ENCODE measurements at regions not wholly inside any gene's neighbourhood (a gene's known extent, or its start where the extent isn't known, plus 50 kb on each side); places are given as distances from the start of the nearest gene placed in this dataset.

DNA sequence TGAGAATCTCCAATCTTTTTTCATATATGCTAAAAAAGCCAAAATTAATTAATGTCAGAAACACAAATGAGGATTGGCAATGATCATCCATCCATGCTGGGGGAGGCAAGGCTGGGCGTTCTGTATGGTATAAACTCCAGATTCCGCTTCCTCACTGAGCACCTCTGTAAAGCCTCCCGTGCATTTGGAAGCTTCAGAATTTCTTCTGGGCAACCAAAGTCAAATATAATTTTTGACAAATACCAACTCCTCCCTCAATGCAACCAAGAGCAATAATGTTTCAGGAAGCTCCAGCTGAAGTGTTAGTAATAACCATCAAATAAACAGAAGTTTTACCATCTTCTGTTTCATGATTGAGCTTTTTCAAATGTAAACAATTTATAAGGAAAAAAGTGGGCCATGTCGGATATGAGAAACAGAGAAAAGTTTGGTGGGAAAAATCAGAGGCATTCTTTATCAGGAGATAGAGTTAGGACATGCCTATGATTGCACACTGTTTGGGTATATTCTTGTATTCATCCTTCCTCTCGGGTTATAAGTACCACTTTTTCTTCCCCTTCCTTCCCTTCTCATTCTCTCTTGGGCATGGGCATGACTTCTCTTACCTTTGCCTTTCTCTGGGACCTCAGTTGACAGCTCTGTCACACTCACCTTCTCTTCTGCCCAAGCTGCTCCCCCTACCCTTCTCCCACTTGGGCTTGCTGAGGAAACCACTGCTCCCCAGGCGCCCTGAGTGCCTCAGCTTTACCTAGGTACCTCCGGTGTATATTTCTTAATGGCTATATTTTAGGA lies 149.5 kb upstream of the ZEB2 start:
- Histone ChIP-seq H3K36me3 (no peaks in the 10 kb centered on the region), H3K4me1 (no peaks in the 10 kb centered on the region), H3K4me3 (no peak overlapping the region), H3K27ac (no peak overlapping the region), H3K9me3 (no peaks in the 10 kb centered on the region), H3K27me3 (no peaks in the 10 kb centered on the region)
- no peak for ATAC-seq
- 83 to 93% methylated on average over 7 of the region's 7 CpGs for WGBS, 2 donors (ENCODE audit: low coverage in 1 of 2)
- TF ChIP-seq, protein P1, sequence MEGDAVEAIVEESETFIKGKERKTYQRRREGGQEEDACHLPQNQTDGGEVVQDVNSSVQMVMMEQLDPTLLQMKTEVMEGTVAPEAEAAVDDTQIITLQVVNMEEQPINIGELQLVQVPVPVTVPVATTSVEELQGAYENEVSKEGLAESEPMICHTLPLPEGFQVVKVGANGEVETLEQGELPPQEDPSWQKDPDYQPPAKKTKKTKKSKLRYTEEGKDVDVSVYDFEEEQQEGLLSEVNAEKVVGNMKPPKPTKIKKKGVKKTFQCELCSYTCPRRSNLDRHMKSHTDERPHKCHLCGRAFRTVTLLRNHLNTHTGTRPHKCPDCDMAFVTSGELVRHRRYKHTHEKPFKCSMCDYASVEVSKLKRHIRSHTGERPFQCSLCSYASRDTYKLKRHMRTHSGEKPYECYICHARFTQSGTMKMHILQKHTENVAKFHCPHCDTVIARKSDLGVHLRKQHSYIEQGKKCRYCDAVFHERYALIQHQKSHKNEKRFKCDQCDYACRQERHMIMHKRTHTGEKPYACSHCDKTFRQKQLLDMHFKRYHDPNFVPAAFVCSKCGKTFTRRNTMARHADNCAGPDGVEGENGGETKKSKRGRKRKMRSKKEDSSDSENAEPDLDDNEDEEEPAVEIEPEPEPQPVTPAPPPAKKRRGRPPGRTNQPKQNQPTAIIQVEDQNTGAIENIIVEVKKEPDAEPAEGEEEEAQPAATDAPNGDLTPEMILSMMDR (IDR thresholded peaks at IDR 0.05): no peak
- TF ChIP-seq EP300 (IDR thresholded peaks at IDR 0.05) (no peak), POLR2AphosphoS5 (IDR thresholded peaks at IDR 0.05) (no peak), POLR2A (IDR thresholded peaks at IDR 0.05) (no peak)

DNA sequence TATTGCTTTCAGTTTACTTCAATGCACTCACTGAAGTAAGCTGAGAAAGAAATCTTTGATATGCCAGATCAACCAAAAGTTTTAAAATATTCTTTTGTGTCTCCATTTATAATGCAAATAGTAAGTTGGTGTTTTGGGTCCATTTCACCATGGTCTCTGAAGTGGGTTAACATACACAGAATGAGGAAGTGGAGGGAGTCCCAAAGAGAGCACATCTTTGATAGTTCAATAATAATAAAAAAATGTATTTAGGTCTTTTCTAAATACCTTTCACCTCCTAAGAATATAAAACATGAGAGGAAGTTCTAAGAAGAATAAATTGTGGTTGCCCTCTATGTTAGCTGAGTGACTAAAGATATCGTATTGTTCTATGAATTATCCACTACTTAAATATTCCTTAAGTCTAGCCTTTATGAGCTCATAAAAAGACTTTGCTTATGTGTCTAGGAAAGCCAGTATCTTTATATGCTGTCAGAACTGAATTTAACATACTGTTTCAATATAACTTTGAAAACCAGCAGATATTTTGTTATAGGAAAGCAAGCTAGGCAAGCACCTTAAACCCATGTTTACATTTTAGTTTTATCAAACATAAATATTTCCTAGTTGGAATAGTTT lies 148.7 kb upstream of the ZEB2 start:
- H3K4me3 ChIP-seq: no peak overlapping the region
- H3K4me1 ChIP-seq: no peaks in the 10 kb centered on the region
- no peaks in the 10 kb centered on the region for H3K36me3 ChIP-seq
- WGBS, 2 donors (ENCODE audit: low coverage in 1 of 2): 86 to 89% methylated on average over 1 of the region's 1 CpG
- no peak for TF ChIP-seq POLR2A (IDR thresholded peaks at IDR 0.05)
- TF ChIP-seq EP300 (IDR thresholded peaks at IDR 0.05): no peak
- no peak for TF ChIP-seq POLR2AphosphoS5 (IDR thresholded peaks at IDR 0.05)
- TF ChIP-seq, protein P1 (IDR thresholded peaks at IDR 0.05): no peak
- ATAC-seq: no peak
- H3K9me3 ChIP-seq: no peaks in the 10 kb centered on the region
- no peak overlapping the region for H3K27ac ChIP-seq
- H3K27me3 ChIP-seq: no peaks in the 10 kb centered on the region

DNA sequence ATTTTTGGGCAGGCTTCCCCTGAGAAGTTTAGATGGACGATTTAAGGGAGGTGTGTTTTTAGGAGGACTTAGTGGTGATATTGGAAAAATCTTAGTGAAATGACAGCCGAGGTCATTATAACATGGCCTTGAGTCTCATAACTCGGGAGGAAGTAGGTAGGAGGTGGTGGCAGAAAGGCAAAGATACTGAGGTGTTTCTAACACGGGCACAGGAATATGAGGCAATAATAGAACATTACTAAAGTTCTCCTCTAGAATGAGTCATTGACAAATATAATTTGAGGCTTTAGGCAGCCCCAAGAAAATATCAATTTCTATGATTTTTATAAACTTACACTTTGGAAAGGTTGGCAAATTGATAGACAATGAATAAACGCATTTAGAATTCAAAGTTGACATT lies 146.1 kb upstream of the ZEB2 start:
- 74 to 86% methylated on average over 4 to 5 of the region's 5 CpGs for WGBS, 2 donors (ENCODE audit: low coverage in 1 of 2)
- no peaks in the 10 kb centered on the region for H3K4me1 ChIP-seq
- H3K4me3 ChIP-seq: no peak overlapping the region
- H3K9me3 ChIP-seq: no peaks in the 10 kb centered on the region
- no peaks in the 10 kb centered on the region for H3K27me3 ChIP-seq
- TF ChIP-seq POLR2AphosphoS5 (IDR thresholded peaks at IDR 0.05) (no peak), POLR2A (IDR thresholded peaks at IDR 0.05) (no peak), EP300 (IDR thresholded peaks at IDR 0.05) (no peak)
- TF ChIP-seq, protein P1 (IDR thresholded peaks at IDR 0.05): no peak
- no peak overlapping the region for H3K27ac ChIP-seq
- no peaks in the 10 kb centered on the region for H3K36me3 ChIP-seq
- ATAC-seq: no peak

DNA sequence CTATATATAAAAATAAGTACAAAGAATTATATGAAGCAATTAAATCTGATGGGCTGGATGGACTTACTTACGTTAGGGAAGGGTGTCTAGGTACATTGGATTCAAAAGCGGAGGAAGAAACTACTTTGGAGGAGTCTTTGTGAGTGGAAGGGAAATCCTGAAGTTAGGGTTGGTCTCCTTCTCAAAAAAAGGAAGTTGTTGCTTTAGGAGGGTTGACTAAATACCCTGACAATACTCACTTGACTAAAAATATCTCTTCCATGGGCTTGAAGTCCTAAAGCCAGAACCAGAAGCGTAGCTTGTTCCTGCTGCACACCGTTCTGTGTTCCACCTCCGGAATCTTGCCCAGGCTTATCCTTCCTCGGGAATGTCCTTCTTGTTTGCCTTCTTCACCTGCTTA lies 143.3 kb upstream of the ZEB2 start:
- H3K9me3 ChIP-seq: no peaks in the 10 kb centered on the region
- no peak overlapping the region for H3K27ac ChIP-seq
- WGBS, 2 donors (ENCODE audit: low coverage in 1 of 2): 77 to 90% methylated on average over 4 to 6 of the region's 6 CpGs
- no peak for TF ChIP-seq POLR2AphosphoS5 (IDR thresholded peaks at IDR 0.05)
- TF ChIP-seq, protein P1 (IDR thresholded peaks at IDR 0.05): no peak
- TF ChIP-seq POLR2A (IDR thresholded peaks at IDR 0.05): no peak
- TF ChIP-seq EP300 (IDR thresholded peaks at IDR 0.05): no peak
- ATAC-seq: no peak
- no peaks in the 10 kb centered on the region for H3K4me1 ChIP-seq
- no peaks in the 10 kb centered on the region for H3K36me3 ChIP-seq
- H3K4me3 ChIP-seq: no peak overlapping the region
- H3K27me3 ChIP-seq: no peaks in the 10 kb centered on the region
